Right atrium auricular region (tissue), 2 donors: ENCODE measurements at regions not wholly inside any gene's neighbourhood (a gene's known extent, or its start where the extent isn't known, plus 50 kb on each side); places are given as distances from the start of the nearest gene placed in this dataset.

Experiments
- DNase-seq: peaks from one replicate; pipeline ENCODE4 v3.0.0-alpha.2; 2019; ENCODE audit warnings: low spot score
- H3K27ac ChIP-seq, 2 donors: fragments of 200-600 bp; sonication (generic); 1 replicate in 1 of 2; 2 replicates in 1 of 2; pipeline ENCODE4 v1.5.1; 2016 to 2019
- H3K27me3 ChIP-seq, 2 donors: fragments of 200-600 bp; sonication (generic); one replicate each; pipeline versions ENCODE4 v1.5.1 to v1.6.0; 2017 to 2019
- H3K36me3 ChIP-seq: fragments of 200-600 bp; sonication (generic); one replicate; pipeline ENCODE4 v1.5.1; 2016
- H3K4me1 ChIP-seq, 2 donors: fragments of 200-600 bp; sonication (generic); one replicate each; pipeline versions ENCODE4 v1.5.1 to v1.6.0; 2017 to 2019
- H3K4me3 ChIP-seq, 2 donors: fragments of 200-600 bp; sonication (generic); 1 replicate in 1 of 2; 2 replicates in 1 of 2; pipeline ENCODE4 v1.5.1; 2017 to 2019; ENCODE audit warnings: mild to moderate bottlenecking in 1 of 2, moderate library complexity in 1 of 2
- H3K9me3 ChIP-seq, 2 donors: fragments of 200-600 bp; sonication (generic); one replicate each; pipeline ENCODE4 v1.5.1; 2019
- CTCF ChIP-seq, 2 donors: fragments of 200-600 bp; sonication (generic); IDR thresholded peaks; one replicate each; pipeline ENCODE4 v1.5.1; 2019; ENCODE audit warnings: antibody characterized with exemption in 2 of 2

GRCh38 chr13:47188802-47189201, 291.9 kb upstream of the HTR2A start:
- no peak for DNase-seq
- H3K36me3 ChIP-seq = no peaks in the 10 kb centered on the region
- H3K27ac ChIP-seq = no peak overlapping the region
- no peak for TF ChIP-seq CTCF (IDR thresholded peaks at IDR 0.05)
- no peaks in the 10 kb centered on the region for H3K9me3 ChIP-seq
- no peak overlapping the region for H3K4me3 ChIP-seq
- no peaks in the 10 kb centered on the region for H3K27me3 ChIP-seq
- no peaks in the 10 kb centered on the region for H3K4me1 ChIP-seq

GRCh38 chr13:47186471-47186870, 289.6 kb upstream of the HTR2A start:
- H3K4me3 ChIP-seq = no peak overlapping the region
- no peak for TF ChIP-seq CTCF (IDR thresholded peaks at IDR 0.05)
- H3K4me1 ChIP-seq = no peaks in the 10 kb centered on the region
- no peak for DNase-seq
- no peak overlapping the region for H3K27ac ChIP-seq
- H3K9me3 ChIP-seq = no peaks in the 10 kb centered on the region
- no peaks in the 10 kb centered on the region for H3K27me3 ChIP-seq
- no peaks in the 10 kb centered on the region for H3K36me3 ChIP-seq

GRCh38 chr13:47184321-47184720, 287.5 kb upstream of the HTR2A start:
- no peaks in the 10 kb centered on the region for H3K4me1 ChIP-seq
- TF ChIP-seq CTCF (IDR thresholded peaks at IDR 0.05) = no peak
- H3K27me3 ChIP-seq = no peaks in the 10 kb centered on the region
- no peak overlapping the region for H3K27ac ChIP-seq
- no peak for DNase-seq
- H3K4me3 ChIP-seq = no peak overlapping the region
- H3K36me3 ChIP-seq = no peaks in the 10 kb centered on the region
- H3K9me3 ChIP-seq = no peaks in the 10 kb centered on the region

- no peaks in the 10 kb centered on the region for H3K36me3 ChIP-seq
- H3K27me3 ChIP-seq = no peaks in the 10 kb centered on the region
- H3K4me1 ChIP-seq = no peaks in the 10 kb centered on the region
- no peak overlapping the region for H3K27ac ChIP-seq
- H3K4me3 ChIP-seq = no peak overlapping the region
- H3K9me3 ChIP-seq = no peaks in the 10 kb centered on the region
- no peak for TF ChIP-seq CTCF (IDR thresholded peaks at IDR 0.05)
- no peak for DNase-seq
Measured at GRCh38 chr13:47179321-47179720, 282.5 kb upstream of the HTR2A start.

GRCh38 chr13:47178090-47178950, 281.5 kb upstream of the HTR2A start:
- no peak for TF ChIP-seq CTCF (IDR thresholded peaks at IDR 0.05)
- no peak for DNase-seq
- H3K4me1 ChIP-seq = no peaks in the 10 kb centered on the region
- no peak overlapping the region for H3K4me3 ChIP-seq
- H3K27ac ChIP-seq = no peak overlapping the region
- no peaks in the 10 kb centered on the region for H3K9me3 ChIP-seq
- no peaks in the 10 kb centered on the region for H3K27me3 ChIP-seq
- no peaks in the 10 kb centered on the region for H3K36me3 ChIP-seq
